NCI-H1436 treated with DMSO at 0.1 percent for 48 hours (cell line): ENCODE measurements at regions not wholly inside any gene's neighbourhood (a gene's known extent, or its start where the extent isn't known, plus 50 kb on each side); places are given as distances from the start of the nearest gene placed in this dataset.
"Not testable (repeated sequence)": the region's sequence is repeated elsewhere in the genome, so short reads cannot be mapped to it uniquely, and the experiment has no call there.

ENCODE experiments used
- DNase-seq: peaks from one replicate; lab custom pipeline; 2025; lab: John Stamatoyannopoulos, UW

DNA sequence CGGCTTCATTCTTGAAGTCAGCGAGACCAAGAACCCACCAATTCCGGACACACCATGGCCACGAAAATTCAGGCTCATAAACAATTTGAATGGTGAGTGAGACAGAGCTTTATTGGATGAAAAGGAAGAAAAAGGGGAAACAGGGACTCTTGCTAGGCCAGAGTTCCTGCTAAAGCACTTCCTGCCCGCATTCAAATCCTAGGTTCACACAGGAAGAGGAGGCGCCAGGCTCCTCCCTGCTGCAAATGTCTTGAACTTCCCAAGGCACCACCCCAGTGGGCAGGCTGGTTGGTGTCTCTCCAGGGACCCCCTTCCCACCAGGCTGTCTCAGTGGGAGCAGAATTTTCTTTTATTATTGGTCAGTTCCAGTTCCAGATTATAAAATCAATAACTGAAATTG lies 121.2 kb downstream of the FSCB start:
- no peak for DNase-seq

DNA sequence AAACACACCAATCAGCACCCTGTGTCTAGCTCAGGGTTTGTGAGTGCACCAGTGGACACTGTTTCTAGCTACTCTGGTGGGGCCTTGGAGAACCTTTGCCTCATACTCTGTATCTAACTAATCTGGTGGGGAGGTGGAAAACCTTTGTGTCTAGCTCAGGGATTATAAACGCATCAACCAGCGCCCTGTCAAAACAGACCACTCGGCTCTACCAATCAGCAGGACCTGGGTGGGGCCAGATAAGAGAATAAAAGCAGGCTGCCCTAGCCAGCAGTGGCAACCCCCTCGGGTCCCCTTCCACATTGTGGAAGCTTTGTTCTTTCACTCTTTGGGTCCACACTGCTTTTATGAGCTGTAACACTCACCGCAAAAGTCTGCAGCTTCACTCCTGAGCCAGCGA lies 121.8 kb downstream of the FSCB start:
- DNase-seq, result not testable (repeated sequence)

DNA sequence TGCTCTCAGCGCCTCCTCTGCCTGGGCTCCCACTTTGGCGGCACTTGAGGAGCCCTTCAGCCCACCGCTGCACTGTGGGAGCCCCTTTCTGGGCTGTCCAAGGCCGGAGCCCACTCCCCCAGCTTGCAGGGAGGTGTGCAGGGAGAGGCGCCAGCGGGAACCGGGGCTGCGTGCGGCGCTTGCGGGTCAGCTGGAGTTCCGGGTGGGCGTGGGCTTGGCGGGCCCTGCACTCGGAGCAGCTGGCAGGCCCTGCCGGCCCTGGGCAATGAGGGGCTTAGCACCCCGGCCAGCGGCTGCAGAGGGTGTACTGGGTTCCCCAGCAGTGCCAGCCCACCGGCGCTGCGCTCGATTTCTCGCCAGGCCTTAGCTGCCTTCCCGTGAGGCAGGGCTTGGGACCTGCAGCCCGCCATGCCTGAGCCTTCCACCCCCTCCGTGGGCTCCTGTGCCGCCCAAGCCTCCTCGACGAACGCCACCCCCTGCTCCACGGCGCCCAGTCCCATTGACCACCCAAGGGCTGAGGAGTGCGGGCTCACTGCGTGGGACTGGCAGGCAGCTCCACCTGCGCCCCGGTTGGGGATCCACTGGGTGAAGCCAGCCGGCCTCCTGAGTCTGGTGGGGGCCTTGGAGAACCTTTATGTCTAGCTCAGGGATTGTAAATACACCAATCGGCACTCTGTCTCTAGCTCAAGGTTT lies 122.3 kb downstream of the FSCB start:
- DNase-seq, result not testable (repeated sequence)

DNA sequence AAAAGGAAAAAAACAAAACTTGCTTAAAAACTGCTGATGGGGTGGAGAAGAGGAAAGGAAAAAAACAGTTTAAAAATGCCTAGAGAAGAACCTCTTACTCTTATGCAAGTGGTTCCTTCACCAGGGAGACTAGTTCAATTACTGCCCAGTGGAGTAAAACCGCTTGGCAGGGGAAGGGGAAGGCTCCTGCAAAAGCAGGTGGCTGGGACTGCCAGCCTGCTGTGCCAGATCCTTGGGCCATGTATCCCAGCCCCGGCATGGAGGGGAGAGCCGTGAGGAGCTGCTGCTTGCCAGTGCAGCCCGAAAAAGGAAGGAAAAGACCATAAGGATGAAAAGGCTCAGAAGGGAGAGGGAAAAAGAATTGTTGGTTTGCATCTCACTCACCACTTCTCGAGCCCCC lies 123.0 kb downstream of the FSCB start:
- DNase-seq, result no peak

DNA sequence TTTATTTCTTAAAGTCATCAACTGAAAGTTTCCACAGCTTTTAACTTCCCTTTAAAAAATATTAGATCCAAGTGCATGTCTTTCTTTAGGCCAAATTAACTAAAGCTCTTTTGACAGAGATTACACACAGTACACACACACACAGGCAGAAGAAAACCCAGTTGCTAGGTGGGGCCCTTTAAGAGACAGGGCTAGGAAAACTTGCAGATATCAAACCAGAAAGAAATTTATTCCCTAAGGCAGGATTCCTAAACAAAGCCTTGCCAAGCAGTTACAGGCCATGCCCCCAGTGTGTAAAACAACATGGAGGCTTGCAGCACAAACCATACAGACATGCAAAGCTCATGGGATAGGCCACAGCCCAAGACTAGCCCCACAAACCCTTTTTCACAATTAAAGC lies 123.4 kb downstream of the FSCB start:
- DNase-seq, result no peak

GRCh38 chr14:44379292-44379977 lies 127.6 kb downstream of the FSCB start:
- no peak for DNase-seq

DNA sequence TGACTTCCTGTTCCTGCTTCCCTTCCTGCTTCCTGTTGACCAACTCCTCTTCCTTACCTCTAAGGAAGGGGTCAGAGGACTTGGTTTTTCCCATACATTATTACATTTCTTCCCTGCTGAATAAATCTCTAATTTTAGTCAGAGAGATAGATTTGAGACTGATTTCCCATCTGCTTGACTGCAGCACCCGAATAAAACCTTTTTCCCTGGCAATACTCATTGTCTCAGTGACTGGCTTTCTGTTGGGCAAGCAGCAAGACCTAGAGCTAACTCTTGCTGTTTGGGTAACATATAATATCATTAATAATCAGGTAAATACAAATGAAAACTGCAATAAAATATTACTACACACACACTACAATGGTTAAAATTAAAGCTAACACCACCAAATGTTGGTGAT lies 132.2 kb downstream of the FSCB start:
- no peak for DNase-seq

DNA sequence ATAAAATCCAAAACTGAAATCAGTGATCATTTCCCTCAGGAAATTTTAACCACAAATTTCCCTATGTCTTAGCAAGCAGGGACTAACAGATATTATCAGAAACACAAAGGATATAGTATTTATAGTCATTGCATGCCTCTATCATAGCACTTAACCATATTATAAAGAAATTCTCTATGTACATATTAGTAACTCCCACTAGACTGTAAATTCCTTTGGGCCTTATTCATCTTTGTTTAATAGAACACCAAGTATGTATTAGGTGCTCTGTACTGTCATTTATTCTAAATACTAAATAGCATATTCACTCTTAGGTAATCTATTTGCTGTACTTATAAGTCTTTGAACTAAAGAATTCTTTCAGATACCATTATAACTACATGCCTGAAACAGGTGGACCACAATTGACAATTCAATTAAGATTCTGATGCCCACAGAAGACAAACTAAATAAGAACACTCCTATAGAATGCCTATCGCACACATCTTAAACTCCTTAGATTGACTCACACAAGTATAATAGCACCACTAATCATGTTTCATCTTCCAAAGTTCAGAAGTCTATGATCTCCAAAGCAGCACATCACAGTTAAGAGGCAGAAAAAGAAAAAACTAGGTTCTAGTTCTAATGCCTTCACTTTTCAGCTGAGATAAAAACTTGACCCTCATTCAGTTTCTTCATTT lies 134.1 kb downstream of the FSCB start:
- no peak for DNase-seq

GRCh38 chr14:44372231-44372630 lies 134.9 kb downstream of the FSCB start:
- no peak for DNase-seq

- DNase-seq, result no peak
Observed at GRCh38 chr14:44370727-44371126, 136.4 kb downstream of the FSCB start.

GRCh38 chr14:44369401-44370123 lies 137.5 kb downstream of the FSCB start:
- no peak for DNase-seq

DNA sequence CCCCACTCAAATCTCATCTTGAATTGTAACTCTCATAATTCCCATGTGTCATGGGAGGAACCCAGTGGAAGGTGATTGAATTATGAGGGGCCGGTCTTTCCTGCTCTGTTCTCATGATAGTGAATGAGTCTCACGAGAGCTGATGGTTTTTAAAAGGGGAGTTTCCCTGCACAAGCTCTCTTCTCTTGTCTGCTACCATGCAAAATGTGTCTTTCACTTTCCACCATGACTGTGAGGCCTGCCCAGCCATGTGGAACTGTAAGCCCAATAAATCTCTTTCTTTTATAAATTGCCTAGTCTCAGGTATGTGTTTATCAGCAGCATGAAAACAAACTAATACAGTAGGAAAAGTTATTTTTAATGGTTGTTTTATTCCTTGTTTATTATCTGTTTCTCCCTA lies 146.0 kb downstream of the FSCB start:
- DNase-seq, result no peak

- DNase-seq, result no peak
Observed at GRCh38 chr14:44353805-44354204, 153.3 kb downstream of the FSCB start.

GRCh38 chr14:44352201-44352600 lies 154.9 kb downstream of the FSCB start:
- DNase-seq, result no peak

GRCh38 chr14:44347316-44347715 lies 159.8 kb downstream of the FSCB start:
- no peak for DNase-seq

DNA sequence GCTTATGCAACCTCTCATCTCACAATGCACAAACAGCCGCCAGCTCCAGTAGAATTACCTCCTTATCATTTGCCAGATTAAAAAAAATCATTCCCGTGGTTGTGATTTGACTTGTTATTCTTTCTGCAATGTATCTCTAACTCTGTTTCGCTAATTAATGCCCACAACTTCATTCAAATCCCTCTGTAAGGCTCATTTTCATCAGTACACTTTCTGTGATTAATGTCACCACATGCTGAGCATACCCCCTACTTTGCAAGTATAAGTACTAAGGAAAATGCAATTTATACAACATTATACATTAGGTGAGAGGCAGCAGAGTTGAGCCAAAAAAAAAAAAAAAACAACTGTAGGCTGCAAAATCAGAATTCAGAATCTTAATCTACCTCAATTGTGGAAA lies 166.0 kb downstream of the FSCB start:
- DNase-seq, result no peak

DNA sequence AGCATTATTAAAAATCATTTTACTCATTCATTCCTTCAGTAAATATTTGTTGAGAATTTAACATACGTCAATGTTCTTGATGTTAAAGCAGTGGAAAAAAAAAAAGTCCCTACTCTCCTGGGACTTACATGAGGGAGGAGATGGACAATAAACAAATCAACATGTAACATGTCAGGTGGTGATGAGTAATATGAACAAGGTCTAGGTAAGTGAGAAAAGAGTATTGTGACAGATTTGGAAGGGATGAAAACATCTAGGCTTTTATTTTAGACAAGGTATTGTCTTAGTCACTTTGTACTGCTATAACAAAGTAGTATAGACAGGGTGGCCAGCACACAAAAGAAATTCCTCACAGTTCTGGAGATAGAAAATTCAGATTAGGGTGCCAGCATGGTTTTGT lies 167.2 kb downstream of the FSCB start:
- DNase-seq, result no peak

- DNase-seq, result no peak
Observed at GRCh38 chr14:44339231-44339630, 167.9 kb downstream of the FSCB start.

DNA sequence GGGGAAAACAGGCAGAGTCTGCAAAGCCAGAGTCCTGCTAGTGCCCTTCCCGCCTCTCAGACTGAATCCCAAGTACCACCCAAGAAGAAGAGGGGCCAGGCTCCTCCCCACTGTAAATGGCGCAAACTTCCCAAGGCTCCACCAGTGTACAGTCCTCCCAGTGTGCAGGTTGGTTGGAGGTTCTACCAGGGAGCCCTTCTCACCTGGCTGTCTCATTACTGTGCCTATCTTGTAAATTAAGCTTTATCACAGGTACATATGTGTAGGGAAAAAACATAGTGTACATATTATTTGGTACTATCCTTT lies 189.7 kb downstream of the FSCB start:
- DNase-seq, result no peak

DNA sequence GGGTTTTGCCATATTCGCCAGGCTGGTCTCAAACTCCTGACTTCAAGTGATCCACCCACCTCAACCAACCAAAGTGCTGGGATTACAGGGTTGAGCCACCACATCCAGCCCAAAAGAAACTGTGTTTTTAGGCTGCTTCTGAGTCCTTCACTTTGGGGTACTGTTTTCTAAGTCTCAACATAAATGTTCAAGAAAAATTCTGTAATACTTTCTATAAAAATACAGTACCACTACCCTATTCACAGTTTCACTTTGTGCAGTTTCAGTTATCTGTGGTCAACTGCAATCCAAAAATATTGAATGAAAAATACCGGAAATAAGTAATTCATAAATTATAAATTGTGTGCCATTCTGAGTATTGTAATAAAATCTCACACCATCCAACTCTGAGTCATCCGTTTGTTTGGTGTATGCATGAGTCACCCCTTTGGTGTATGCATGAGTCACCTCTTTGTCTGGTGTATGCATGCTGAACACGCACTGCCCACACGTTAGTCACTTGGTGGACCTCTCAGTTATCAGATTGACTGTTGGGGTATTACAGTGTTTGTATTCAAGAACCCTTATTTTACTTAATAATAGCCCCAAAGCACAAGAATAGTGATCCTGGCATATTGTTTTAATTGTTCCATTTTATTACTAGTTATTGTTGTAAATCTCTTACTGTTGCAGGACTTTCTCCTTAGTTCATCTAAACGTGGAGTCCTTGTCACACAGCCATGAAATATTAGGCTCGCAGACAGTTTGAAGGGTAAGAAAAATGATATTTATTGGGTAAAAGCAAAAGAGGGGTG lies 190.2 kb downstream of the FSCB start:
- DNase-seq, result no peak

GRCh38 chr14:44309331-44309730 lies 197.8 kb downstream of the FSCB start:
- DNase-seq, result no peak

GRCh38 chr14:44300916-44301315 lies 206.2 kb downstream of the FSCB start:
- no peak for DNase-seq
